Muscle of leg (tissue), 3 donors: ENCODE measurements at regions not wholly inside any gene's neighbourhood (a gene's known extent, or its start where the extent isn't known, plus 50 kb on each side); places are given as distances from the start of the nearest gene placed in this dataset.

Experiments used
- DNase-seq: peaks from one replicate; pipeline ENCODE4 v3.0.0; 2013
- H3K27ac ChIP-seq: one replicate; pipeline ENCODE4 v1.5.1; 2013; ENCODE audit warnings: mild to moderate bottlenecking, low read length, control low read depth
- H3K27me3 ChIP-seq: one replicate; pipeline ENCODE4 v1.6.1; 2013; ENCODE audit warnings: low read length; ENCODE audit not compliant: control insufficient read depth, insufficient read depth
- H3K36me3 ChIP-seq: one replicate; pipeline ENCODE4 v1.6.1; 2013; ENCODE audit warnings: low read length; ENCODE audit not compliant: control insufficient read depth, insufficient read depth
- H3K4me1 ChIP-seq: one replicate; pipeline ENCODE4 v1.6.1; 2013; ENCODE audit warnings: low read length; ENCODE audit not compliant: control insufficient read depth, insufficient read depth
- H3K4me3 ChIP-seq: one replicate; pipeline ENCODE4 v1.5.1; 2013; ENCODE audit warnings: low read length, control low read depth
- H3K9me3 ChIP-seq: replicated peaks from 2 replicates; pipeline ENCODE4 v1.6.1; 2013; ENCODE audit warnings: low read depth, low read length; ENCODE audit not compliant: control insufficient read depth
- WGBS: methylation state at CpG from one replicate; pipeline ENCODE4 v1.1.5; 2013; ENCODE audit warnings: missing lambda C conversion rate; ENCODE audit not compliant: insufficient coverage; 5-methylcytosine and 5-hydroxymethylcytosine counted together

- 100% methylated on average over 1 of the region's 7 CpGs for WGBS
Measured at GRCh38 chr11:127217452-127218274, 217.1 kb upstream of the KIRREL3 start.

GRCh38 chr11:127205688-127206217 is 205.2 kb upstream of the KIRREL3 start:
- Histone ChIP-seq H3K4me1 (no peaks in the 10 kb centered on the region), H3K27me3 (no peaks in the 10 kb centered on the region), H3K27ac (no peak overlapping the region), H3K4me3 (no peak overlapping the region), H3K9me3 (peaks cover 11% of the 10 kb centered on the region), H3K36me3 (no peaks in the 10 kb centered on the region)
- no peak for DNase-seq
- WGBS, result 93% methylated on average over 3 of the region's 3 CpGs

More at GRCh38 chr11:127217452-127218274, 217.1 kb upstream of the KIRREL3 start:
- Histone ChIP-seq H3K4me1 (no peaks in the 10 kb centered on the region), H3K36me3 (no peaks in the 10 kb centered on the region), H3K27ac (no peak overlapping the region), H3K27me3 (no peaks in the 10 kb centered on the region), H3K9me3 (no peaks in the 10 kb centered on the region), H3K4me3 (no peak overlapping the region)
- DNase-seq, result no peak

- Histone ChIP-seq H3K27me3 (no peaks in the 10 kb centered on the region), H3K9me3 (peaks cover 11% of the 10 kb centered on the region), H3K36me3 (no peaks in the 10 kb centered on the region), H3K27ac (no peak overlapping the region), H3K4me1 (no peaks in the 10 kb centered on the region), H3K4me3 (no peak overlapping the region)
- DNase-seq, result no peak
- WGBS, result no CpG with 5 or more reads among the region's 3 CpGs
Measured at GRCh38 chr11:127203490-127203889, 202.9 kb upstream of the KIRREL3 start.

DNA sequence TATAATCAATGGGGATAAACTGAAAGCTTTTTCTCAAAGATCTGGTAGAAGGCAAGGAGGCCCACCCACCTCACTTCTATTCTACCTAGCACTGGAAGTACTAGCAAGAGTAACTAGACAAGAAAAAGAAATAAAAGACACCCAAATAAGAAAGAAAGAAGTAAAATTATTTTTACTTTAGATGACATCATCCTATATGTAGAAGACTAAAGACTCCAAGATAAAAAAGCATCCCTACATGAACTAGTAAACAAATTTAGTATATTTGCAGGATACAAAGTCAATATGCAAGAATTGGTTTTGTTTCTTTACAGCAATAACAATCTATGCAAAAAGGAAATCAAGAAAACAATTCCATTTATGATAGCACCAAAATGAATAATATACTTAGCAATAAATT is 201.5 kb upstream of the KIRREL3 start:
- H3K36me3 ChIP-seq, result no peaks in the 10 kb centered on the region
- no peak overlapping the region for H3K4me3 ChIP-seq
- no peak for DNase-seq
- H3K27me3 ChIP-seq, result no peaks in the 10 kb centered on the region
- peaks cover 6% of the 10 kb centered on the region for H3K9me3 ChIP-seq
- H3K4me1 ChIP-seq, result no peaks in the 10 kb centered on the region
- no peak overlapping the region for H3K27ac ChIP-seq

GRCh38 chr11:127199306-127199801 is 198.8 kb upstream of the KIRREL3 start:
- no peaks in the 10 kb centered on the region for H3K27me3 ChIP-seq
- H3K36me3 ChIP-seq, result no peaks in the 10 kb centered on the region
- no peak overlapping the region for H3K4me3 ChIP-seq
- peaks cover 2% of the 10 kb centered on the region for H3K4me1 ChIP-seq
- H3K9me3 ChIP-seq, result no peaks in the 10 kb centered on the region
- DNase-seq, result peak; percentile 9
- no peak overlapping the region for H3K27ac ChIP-seq
- 54% methylated on average over 3 of the region's 3 CpGs for WGBS

DNA sequence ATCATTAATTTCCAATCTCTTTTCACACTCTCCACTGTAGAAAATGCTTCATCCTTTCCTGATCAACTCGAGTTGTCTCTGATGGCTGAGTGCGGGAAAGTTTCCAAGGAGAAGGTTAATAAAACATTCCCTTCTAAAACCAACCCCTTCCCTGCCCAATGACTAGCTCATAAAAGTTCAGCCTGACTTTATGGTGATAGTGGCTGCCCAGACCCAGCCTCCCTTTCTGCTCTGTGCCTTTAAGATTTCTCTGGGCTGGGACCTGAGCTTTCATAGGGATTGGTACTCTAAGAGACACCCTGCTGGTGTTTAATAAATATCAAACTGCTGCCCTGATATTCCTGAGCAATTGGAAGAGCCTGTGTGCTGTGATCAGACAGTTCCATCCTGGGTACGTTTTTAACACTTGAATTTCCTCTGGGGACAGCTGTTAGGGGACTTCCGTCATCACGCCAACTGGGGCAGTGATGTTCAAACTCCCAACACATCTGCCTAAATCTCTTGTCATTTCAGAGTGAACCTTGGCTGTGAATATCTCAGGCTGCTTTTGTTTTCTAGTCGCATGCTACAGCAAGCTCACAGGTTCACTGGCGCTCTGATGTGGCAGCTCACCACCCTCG is 195.0 kb upstream of the KIRREL3 start:
- H3K9me3 ChIP-seq, result no peaks in the 10 kb centered on the region
- no peak overlapping the region for H3K27ac ChIP-seq
- no peaks in the 10 kb centered on the region for H3K36me3 ChIP-seq
- no peaks in the 10 kb centered on the region for H3K27me3 ChIP-seq
- 44% methylated on average over 6 of the region's 8 CpGs for WGBS
- peaks cover 2% of the 10 kb centered on the region for H3K4me1 ChIP-seq
- peak; percentile 5 for DNase-seq
- H3K4me3 ChIP-seq, result no peak overlapping the region

- peaks cover 2% of the 10 kb centered on the region for H3K4me1 ChIP-seq
- no peaks in the 10 kb centered on the region for H3K36me3 ChIP-seq
- no CpG with 5 or more reads among the region's 7 CpGs for WGBS
- no peak for DNase-seq
- no peaks in the 10 kb centered on the region for H3K9me3 ChIP-seq
- H3K27ac ChIP-seq, result no peak overlapping the region
- no peaks in the 10 kb centered on the region for H3K27me3 ChIP-seq
- H3K4me3 ChIP-seq, result no peak overlapping the region
Measured at GRCh38 chr11:127194521-127194920, 194.0 kb upstream of the KIRREL3 start.

DNA sequence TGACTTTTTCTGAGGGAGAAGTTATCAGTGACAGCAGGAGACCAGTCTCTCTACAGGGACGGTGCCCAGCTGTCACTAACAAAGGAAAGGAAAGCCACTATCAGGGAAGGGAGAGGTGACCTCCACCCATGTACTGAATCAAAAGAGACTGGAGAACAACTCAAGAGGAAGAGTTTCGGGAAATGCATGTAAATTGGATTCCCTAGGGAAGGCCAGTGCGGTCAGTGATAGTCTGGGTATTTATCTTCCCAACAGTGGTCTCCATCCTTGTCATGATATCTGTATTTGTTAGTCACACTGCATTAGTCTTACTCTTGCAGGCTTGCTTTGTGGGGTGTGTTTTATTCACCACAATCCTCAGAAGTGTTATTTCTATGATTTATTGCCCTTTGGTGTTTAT is 193.4 kb upstream of the KIRREL3 start:
- Histone ChIP-seq H3K4me1 (peaks cover 2% of the 10 kb centered on the region), H3K36me3 (no peaks in the 10 kb centered on the region), H3K9me3 (no peaks in the 10 kb centered on the region), H3K27me3 (no peaks in the 10 kb centered on the region), H3K27ac (no peak overlapping the region), H3K4me3 (no peak overlapping the region)
- WGBS, result no CpG with 5 or more reads among the region's 3 CpGs
- no peak for DNase-seq

DNA sequence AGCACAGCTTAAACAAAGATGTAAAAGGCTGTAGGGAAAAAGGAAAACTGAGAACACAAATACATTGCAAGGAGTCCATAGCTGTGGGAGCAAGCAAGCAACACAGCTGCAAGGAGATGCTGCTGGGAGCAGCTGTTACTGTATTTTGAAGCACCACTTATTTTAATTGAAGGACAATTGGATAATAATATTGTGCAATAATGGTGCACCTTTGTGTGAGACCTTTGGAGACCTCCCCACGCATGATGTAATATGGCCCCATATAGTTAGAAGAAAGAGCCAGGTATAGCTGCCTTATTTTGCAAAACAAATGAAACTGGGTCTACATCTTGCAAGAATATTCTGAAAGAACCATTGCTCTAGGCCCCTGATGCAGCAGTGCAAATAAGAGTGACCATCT is 191.1 kb upstream of the KIRREL3 start:
- WGBS, result no CpG with 5 or more reads among the region's 1 CpG
- Histone ChIP-seq H3K36me3 (no peaks in the 10 kb centered on the region), H3K27ac (no peak overlapping the region), H3K27me3 (no peaks in the 10 kb centered on the region), H3K9me3 (no peaks in the 10 kb centered on the region), H3K4me1 (peaks cover 2% of the 10 kb centered on the region), H3K4me3 (no peak overlapping the region)
- no peak for DNase-seq

DNA sequence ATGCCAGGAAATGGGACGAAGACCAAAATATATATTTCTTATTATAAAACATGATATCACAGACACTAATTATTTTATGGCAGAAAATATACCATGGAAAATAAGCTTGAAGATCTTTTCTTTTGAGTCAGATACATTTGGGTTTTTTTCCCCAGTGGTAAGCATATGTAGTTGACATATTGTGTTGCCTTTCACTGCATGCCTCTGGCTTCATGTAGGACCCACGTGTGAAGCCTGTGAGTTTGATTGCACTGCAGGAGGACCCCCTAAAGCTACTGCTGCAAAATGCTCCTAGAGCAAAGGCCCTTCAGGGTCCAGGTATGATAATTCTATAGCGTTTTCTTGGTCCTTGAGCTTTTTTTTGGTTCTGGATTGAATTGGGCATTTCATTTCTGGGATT is 190.7 kb upstream of the KIRREL3 start:
- peaks cover 2% of the 10 kb centered on the region for H3K4me1 ChIP-seq
- no peak overlapping the region for H3K4me3 ChIP-seq
- 78% methylated on average over 1 of the region's 3 CpGs for WGBS
- H3K36me3 ChIP-seq, result no peaks in the 10 kb centered on the region
- H3K27me3 ChIP-seq, result no peaks in the 10 kb centered on the region
- no peak overlapping the region for H3K27ac ChIP-seq
- no peak for DNase-seq
- H3K9me3 ChIP-seq, result no peaks in the 10 kb centered on the region
